H1 (cell line): ENCODE measurements at regions not wholly inside any gene's neighbourhood (a gene's known extent, or its start where the extent isn't known, plus 50 kb on each side); places are given as distances from the start of the nearest gene placed in this dataset.

ENCODE experiments used
- CTCF ChIA-PET: fragments of 300-600 bp; sonication (Branson Sonifier 250); formaldehyde crosslinking; loops from one replicate; lab custom pipeline; 2021; ENCODE audit not compliant: partially characterized antibody; lab: Charles Lee
- POLR2A ChIA-PET: fragments of 300-600 bp; sonication (Branson Sonifier 250); formaldehyde crosslinking; loops from one replicate; lab custom pipeline; 2021; ENCODE audit warnings: inconsistent platforms; ENCODE audit not compliant: partially characterized antibody; lab: Charles Lee
- DNase-seq, 2 experiments: peaks; one replicate each; pipeline versions ENCODE4 v3.0.0 to v3.0.0-alpha.2; 2010 to 2022; ENCODE audit warnings: low spot score in 2 of 2, low read depth in 1 of 2, mixed read lengths in 1 of 2
- FAIRE-seq: peaks from 2 replicates; lab custom pipeline; 2011; peaks lifted over from hg19 to GRCh38; lab: Jason Lieb, UNC
- H2AFZ ChIP-seq: 2 replicates; pipeline ENCODE4 v1.8.1; 2012; ENCODE audit warnings: low read length, inconsistent platforms
- H2AK5ac ChIP-seq: 2 replicates; pipeline ENCODE4 v1.6.1; 2013; ENCODE audit warnings: low read depth, low read length
- H2BK120ac ChIP-seq: replicated peaks from 2 replicates; pipeline ENCODE3; 2013; ENCODE audit warnings: low read depth, low read length, inconsistent platforms
- H2BK12ac ChIP-seq: 2 replicates; pipeline ENCODE4 v1.6.1; 2013; ENCODE audit warnings: low read depth, low read length
- H2BK15ac ChIP-seq: 2 replicates; pipeline ENCODE4 v1.6.1; 2013; ENCODE audit warnings: low read length
- H2BK20ac ChIP-seq: 2 replicates; pipeline ENCODE4 v1.6.1; 2013; ENCODE audit warnings: low read length
- H2BK5ac ChIP-seq: 2 replicates; pipeline ENCODE4 v1.6.1; 2013; ENCODE audit warnings: low read depth, low read length
- H3K14ac ChIP-seq: 2 replicates; pipeline ENCODE4 v1.6.1; 2013; ENCODE audit warnings: inconsistent platforms; ENCODE audit not compliant: insufficient read length
- H3K18ac ChIP-seq: 2 replicates; pipeline ENCODE4 v1.6.1; 2013; ENCODE audit warnings: low read length; ENCODE audit errors: extremely low read depth
- H3K23ac ChIP-seq: 2 replicates; pipeline ENCODE4 v1.6.1; 2013; ENCODE audit warnings: inconsistent platforms; ENCODE audit not compliant: insufficient read length
- H3K23me2 ChIP-seq: 2 replicates; pipeline ENCODE4 v1.6.1; 2013; ENCODE audit warnings: low read depth, low read length
- H3K27ac ChIP-seq: 2 replicates; pipeline ENCODE4 v1.6.1; 2011; ENCODE audit warnings: low read depth, low read length, inconsistent platforms
- H3K27me3 ChIP-seq, 4 experiments: replicated peaks in 1 of 4; 1 replicate in 1 of 4; 2 replicates in 3 of 4; pipeline versions ENCODE4 v1.6.1 to v1.8.1; 2011 to 2013; ENCODE audit warnings: low read length in 3 of 4, mild to moderate bottlenecking in 3 of 4, inconsistent platforms in 2 of 4, mixed read lengths in 2 of 4, moderate library complexity in 1 of 4; ENCODE audit not compliant: control insufficient read depth in 3 of 4, insufficient read depth in 3 of 4; ENCODE audit errors: extremely low read depth in 1 of 4
- H3K36me3 ChIP-seq, 4 experiments: 2 replicates each; pipeline versions ENCODE4 v1.6.1 to v1.8.1; 2011 to 2013; ENCODE audit warnings: mild to moderate bottlenecking in 4 of 4, low read length in 3 of 4, moderate library complexity in 2 of 4, control low read depth in 1 of 4, inconsistent platforms in 1 of 4; ENCODE audit not compliant: insufficient read depth in 4 of 4, control insufficient read depth in 2 of 4
- H3K4ac ChIP-seq: replicated peaks from 2 replicates; pipeline ENCODE3; 2013; ENCODE audit warnings: low read length, low read depth, mixed read lengths, inconsistent platforms; ENCODE audit not compliant: insufficient read length
- H3K4me1 ChIP-seq, 4 experiments: replicated peaks in 1 of 4; 1 replicate in 1 of 4; 2 replicates in 3 of 4; pipeline versions ENCODE4 v1.6.1 to v1.8.1; 2011 to 2013; ENCODE audit warnings: low read length in 3 of 4, inconsistent platforms in 2 of 4, mixed read lengths in 1 of 4; ENCODE audit not compliant: insufficient read depth in 4 of 4, control insufficient read depth in 3 of 4
- H3K4me2 ChIP-seq, 2 experiments: 2 replicates each; pipeline versions ENCODE4 v1.6.1 to v1.8.1; 2011 to 2013; ENCODE audit warnings: low read depth in 2 of 2, low read length in 2 of 2, control low read depth in 1 of 2, inconsistent platforms in 1 of 2, mild to moderate bottlenecking in 1 of 2; ENCODE audit not compliant: insufficient read depth in 1 of 2
- H3K4me3 ChIP-seq, 4 experiments: fragments of 200-600, 300-600 bp in 1 of 4; sonication (generic), shearing (Covaris generic), sonication (Bioruptor Twin) in 1 of 4; 2 replicates each; pipeline versions ENCODE4 v1.5.1 to v1.8.1; 2011 to 2016; ENCODE audit warnings: low read length in 4 of 4, low read depth in 3 of 4, control low read depth in 2 of 4, inconsistent platforms in 2 of 4, mild to moderate bottlenecking in 2 of 4, mixed read lengths in 1 of 4, moderate library complexity in 1 of 4; ENCODE audit not compliant: insufficient read depth in 2 of 4; ENCODE audit errors: extremely low read depth in 1 of 4
- H3K56ac ChIP-seq: replicated peaks from 2 replicates; pipeline ENCODE3; 2013; ENCODE audit warnings: low read depth, mild to moderate bottlenecking, mixed read lengths, low read length, inconsistent platforms; ENCODE audit not compliant: insufficient read length
- H3K79me1 ChIP-seq: 2 replicates; pipeline ENCODE4 v1.6.1; 2013; ENCODE audit warnings: low read depth, low read length, control low read depth
- H3K79me2 ChIP-seq, 2 experiments: 2 replicates each; pipeline versions ENCODE4 v1.6.1 to v1.8.1; 2012 to 2013; ENCODE audit warnings: low read length in 2 of 2, mild to moderate bottlenecking in 2 of 2, inconsistent platforms in 1 of 2; ENCODE audit not compliant: insufficient read depth in 2 of 2, control insufficient read depth in 1 of 2
- H3K9ac ChIP-seq, 4 experiments: replicated peaks in 1 of 4; 1 replicate in 1 of 4; 2 replicates in 3 of 4; pipeline versions ENCODE4 v1.6.1 to v1.8.1; 2011 to 2013; ENCODE audit warnings: low read depth in 3 of 4, low read length in 3 of 4, control low read depth in 2 of 4, mild to moderate bottlenecking in 2 of 4, moderate library complexity in 2 of 4, inconsistent platforms in 1 of 4; ENCODE audit errors: extremely low read depth in 1 of 4
- H3K9me3 ChIP-seq, 2 experiments: 2 replicates each; pipeline versions ENCODE4 v1.6.1 to v1.8.1; 2012 to 2013; ENCODE audit warnings: mild to moderate bottlenecking in 2 of 2, moderate library complexity in 2 of 2, control low read depth in 1 of 2, inconsistent platforms in 1 of 2, low read depth in 1 of 2, low read length in 1 of 2, mixed read lengths in 1 of 2; ENCODE audit not compliant: insufficient read depth in 2 of 2
- H4K20me1 ChIP-seq, 2 experiments: replicated peaks in 1 of 2; 2 replicates each; pipeline versions ENCODE3 to v1.8.1; 2011 to 2013; ENCODE audit warnings: inconsistent platforms in 2 of 2, low read length in 2 of 2, mild to moderate bottlenecking in 1 of 2; ENCODE audit not compliant: insufficient read depth in 2 of 2, control insufficient read depth in 1 of 2
- H4K5ac ChIP-seq: 2 replicates; pipeline ENCODE4 v1.6.1; 2013; ENCODE audit warnings: low read length, low read depth, mixed read lengths, inconsistent platforms; ENCODE audit not compliant: insufficient read length
- H4K8ac ChIP-seq: 2 replicates; pipeline ENCODE4 v1.8.0; 2013; ENCODE audit warnings: mild to moderate bottlenecking, moderate library complexity, low read length, inconsistent platforms; ENCODE audit not compliant: insufficient read depth; ENCODE audit errors: extremely low read depth
- H4K91ac ChIP-seq: replicated peaks from 2 replicates; pipeline ENCODE3; 2013; ENCODE audit warnings: low read length, mixed read lengths, inconsistent platforms; ENCODE audit not compliant: insufficient read length
- PHF8 ChIP-seq: fragments of 200-600 bp; sonication (generic); conservative IDR thresholded peaks from 2 replicates; pipeline ENCODE4 v1.7.1; 2012; ENCODE audit warnings: low read depth, mild to moderate bottlenecking, inconsistent platforms, low read length, moderate library complexity
- POLR2AphosphoS5 ChIP-seq: IDR thresholded peaks from 2 replicates; pipeline ENCODE4 v1.6.1; 2011; ENCODE audit warnings: low read depth, low read length
- RAD21 ChIP-seq, 2 experiments: IDR thresholded peaks in 1 of 2; conservative IDR thresholded peaks in 1 of 2; 2 replicates each; pipeline ENCODE4 v1.6.1; 2011; ENCODE audit warnings: low read depth in 2 of 2, low read length in 2 of 2, improper control_type of control experiment in 1 of 2, inconsistent platforms in 1 of 2, mild to moderate bottlenecking in 1 of 2, moderate library complexity in 1 of 2
- TCF12 ChIP-seq: IDR thresholded peaks from 2 replicates; pipeline ENCODE4 v1.6.1; 2011; ENCODE audit warnings: low read depth, mild to moderate bottlenecking, low read length
- WGBS, 2 experiments: shearing (Covaris generic) in 1 of 2; methylation state at CpG; one replicate each; pipeline versions ENCODE4 v1.1.6 to v1.1.7; 2013 to 2015; ENCODE audit warnings: low lambda C conversion rate in 2 of 2, mixed read lengths in 2 of 2, inconsistent platforms in 1 of 2, low coverage in 1 of 2, missing lambda C conversion rate in 1 of 2; ENCODE audit not compliant: insufficient replicate concordance in 2 of 2, insufficient coverage in 1 of 2, insufficient read length in 1 of 2; ENCODE audit errors: extremely low coverage in 1 of 2, missing lambda C conversion rate in 1 of 2; 5-methylcytosine and 5-hydroxymethylcytosine counted together

DNA sequence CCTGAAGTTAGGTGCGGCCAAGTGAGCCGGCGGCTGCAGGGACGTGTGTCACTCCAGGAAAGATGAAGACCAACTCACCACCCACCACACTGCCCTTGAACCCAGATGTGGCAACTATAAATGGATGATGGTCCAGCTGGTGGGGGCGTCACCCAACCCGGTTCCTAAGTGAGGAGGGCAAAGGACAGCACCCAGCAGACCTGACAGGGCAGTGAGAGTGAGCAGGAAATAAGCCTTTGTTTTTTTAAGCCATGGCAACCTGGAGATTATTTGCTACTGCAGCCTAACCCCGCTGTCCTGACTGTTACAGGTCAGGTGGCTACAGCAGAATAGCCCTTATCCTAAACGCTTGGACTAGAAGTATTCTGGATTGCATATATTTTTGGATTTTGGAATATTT lies 228.9 kb downstream of the CTTN start:
- DNase-seq (no peak), FAIRE-seq (no peak)
- no peak overlapping the region for H2BK120ac ChIP-seq
- no peak overlapping the region for H4K8ac ChIP-seq
- WGBS, 2 experiments, result 86% methylated on average over 8 of the region's 8 CpGs; no CpG with 5 or more reads in 1 of the 2 experiments
- H4K20me1 ChIP-seq, result peaks cover 4 to 9% of the 10 kb centered on the region in 2 experiments
- no peaks in the 10 kb centered on the region for H3K9me3 ChIP-seq
- H3K79me2 ChIP-seq, result peaks cover 0 to 12% of the 10 kb centered on the region in 2 experiments; a peak in 2 of 4 replicates
- no peak overlapping the region for H2BK15ac ChIP-seq
- H3K23me2 ChIP-seq, result no peaks in the 10 kb centered on the region; the same call in 1 of the 2 replicates
- no peaks in the 10 kb centered on the region for H3K36me3 ChIP-seq
- H3K79me1 ChIP-seq, result peaks cover 2% of the 10 kb centered on the region
- ChIA-PET POLR2A (interaction anchor here (1.0 kb wide), 1 partner anchor 12 kb away, joined by 3 read pairs; no protein-coding TSS in a partner anchor), CTCF (interaction anchor here (1.0 to 1.9 kb wide), 3 partner anchors 9 to 65 kb away, joined by 3 to 4 read pairs (median 3); no protein-coding TSS in a partner anchor)
- H3K4me3 ChIP-seq, result no peak overlapping the region
- no peak overlapping the region for H4K5ac ChIP-seq
- H4K91ac ChIP-seq, result no peak overlapping the region
- H3K4ac ChIP-seq, result no peak overlapping the region
- no peak overlapping the region for H3K23ac ChIP-seq
- H3K14ac ChIP-seq, result no peak overlapping the region
- no peaks in the 10 kb centered on the region for H3K27me3 ChIP-seq
- no peak overlapping the region for H3K27ac ChIP-seq
- H2BK12ac ChIP-seq, result no peak overlapping the region
- TF ChIP-seq RAD21 (IDR thresholded peaks at IDR 0.05 in 1 of 2, conservative IDR thresholded peaks at IDR 0.05 in 1 of 2; ENCODE audit: low read depth in 2 of 2, low read length in 2 of 2) (no peak), TCF12 (no peak), POLR2AphosphoS5 (no peak), PHF8 (no peak)
- no peak overlapping the region for H3K56ac ChIP-seq
- H2BK20ac ChIP-seq, result no peak overlapping the region
- H2BK5ac ChIP-seq, result no peak overlapping the region
- H2AFZ ChIP-seq, result no peak overlapping the region
- H2AK5ac ChIP-seq, result no peak overlapping the region
- H3K9ac ChIP-seq, result no peak overlapping the region
- H3K4me1 ChIP-seq, result peaks cover 0 to 7% (median 2%) of the 10 kb centered on the region in 4 experiments; a peak in 1 of 7 replicates
- H3K18ac ChIP-seq, result no peak overlapping the region
- no peak overlapping the region for H3K4me2 ChIP-seq
